Mesendoderm (in vitro differentiated cells): ENCODE measurements at regions not wholly inside any gene's neighbourhood (a gene's known extent, or its start where the extent isn't known, plus 50 kb on each side); places are given as distances from the start of the nearest gene placed in this dataset.

ENCODE experiments used
- DNase-seq: peaks from one replicate; pipeline ENCODE4 v3.0.0; 2013
- H2AK5ac ChIP-seq: 2 replicates; pipeline ENCODE4 v1.6.1; 2013; ENCODE audit warnings: low read length, inconsistent platforms
- H2BK120ac ChIP-seq: 2 replicates; pipeline ENCODE4 v1.6.1; 2013; ENCODE audit warnings: low read depth, mild to moderate bottlenecking, low read length, moderate library complexity, mixed read lengths
- H2BK15ac ChIP-seq: replicated peaks from 2 replicates; pipeline ENCODE4 v1.6.1; 2013; ENCODE audit warnings: low read depth, mild to moderate bottlenecking, moderate library complexity
- H2BK5ac ChIP-seq: 2 replicates; pipeline ENCODE4 v1.6.1; 2013; ENCODE audit warnings: low read length, inconsistent platforms
- H3K18ac ChIP-seq: 2 replicates; pipeline ENCODE4 v1.6.1; 2013; ENCODE audit warnings: mild to moderate bottlenecking, low read length, mixed read lengths
- H3K23ac ChIP-seq: one replicate; pipeline ENCODE4 v1.6.1; 2013; ENCODE audit warnings: low read length
- H3K27ac ChIP-seq: 2 replicates; pipeline ENCODE4 v1.5.1; 2013; ENCODE audit warnings: low read depth, mild to moderate bottlenecking, inconsistent platforms, low read length, moderate library complexity
- H3K27me3 ChIP-seq: 2 replicates; pipeline ENCODE4 v1.6.1; 2013; ENCODE audit warnings: low read length, control low read depth, mild to moderate bottlenecking, inconsistent platforms; ENCODE audit not compliant: insufficient read depth, poor library complexity
- H3K36me3 ChIP-seq: 2 replicates; pipeline ENCODE4 v1.6.1; 2013; ENCODE audit warnings: low read length, inconsistent platforms; ENCODE audit not compliant: control insufficient read depth, insufficient read depth
- H3K4ac ChIP-seq: one replicate; pipeline ENCODE4 v1.6.1; 2013; ENCODE audit warnings: low read depth, mild to moderate bottlenecking, low read length, moderate library complexity
- H3K4me1 ChIP-seq: 2 replicates; pipeline ENCODE4 v1.6.1; 2013; ENCODE audit warnings: low read depth, low read length, inconsistent platforms; ENCODE audit not compliant: control insufficient read depth
- H3K4me2 ChIP-seq: 2 replicates; pipeline ENCODE4 v1.6.1; 2013; ENCODE audit warnings: low read length
- H3K4me3 ChIP-seq: 2 replicates; pipeline ENCODE4 v1.5.1; 2013; ENCODE audit warnings: mild to moderate bottlenecking, low read length
- H3K56ac ChIP-seq: one replicate; pipeline ENCODE4 v1.6.1; 2013; ENCODE audit warnings: low read length
- H3K79me1 ChIP-seq: 2 replicates; pipeline ENCODE4 v1.6.1; 2013; ENCODE audit warnings: low read length, inconsistent platforms
- H3K79me2 ChIP-seq: 2 replicates; pipeline ENCODE4 v1.6.1; 2013; ENCODE audit warnings: mild to moderate bottlenecking, low read length; ENCODE audit not compliant: control insufficient read depth, insufficient read depth
- H3K9ac ChIP-seq: 2 replicates; pipeline ENCODE4 v1.6.1; 2013; ENCODE audit warnings: low read length, inconsistent platforms
- H4K5ac ChIP-seq: one replicate; pipeline ENCODE4 v1.6.1; 2013; ENCODE audit warnings: low read length
- H4K8ac ChIP-seq: one replicate; pipeline ENCODE4 v1.6.1; 2013; ENCODE audit warnings: low read depth, mild to moderate bottlenecking, control low read depth, low read length, moderate library complexity
- WGBS: extraction: QIAGEN DNeasy Blood & Tissue Kit; methylation state at CpG from one replicate; pipeline ENCODE4 v1.1.7; 2013; ENCODE audit warnings: low lambda C conversion rate, missing lambda C conversion rate; ENCODE audit not compliant: insufficient coverage; ENCODE audit errors: extremely low coverage; 5-methylcytosine and 5-hydroxymethylcytosine counted together

DNA sequence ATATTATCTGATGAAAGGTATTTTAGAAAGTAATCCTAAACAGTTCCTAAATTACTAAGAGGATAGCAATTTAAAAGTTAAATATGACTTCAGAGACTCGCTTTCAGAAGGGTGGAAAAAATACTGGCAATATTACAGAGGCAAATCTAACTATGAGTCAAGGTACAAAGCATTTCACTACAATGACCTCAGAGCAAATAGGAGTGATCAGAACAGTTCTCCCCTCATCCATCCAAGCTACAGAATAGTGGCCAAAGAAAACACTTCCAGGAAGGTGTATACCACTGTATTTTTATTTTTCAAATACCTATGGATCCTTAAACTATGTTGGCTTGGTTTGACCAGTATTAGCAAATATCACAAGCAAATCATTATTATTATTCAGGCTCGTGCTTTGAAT, 112.8 kb upstream of the ODAD2 start:
- Histone ChIP-seq H3K4me3 (no peak overlapping the region), H3K4ac (no peak overlapping the region), H2AK5ac (no peak overlapping the region), H3K23ac (no peak overlapping the region), H3K79me2 (no peaks in the 10 kb centered on the region), H3K4me1 (no peaks in the 10 kb centered on the region), H3K79me1 (no peaks in the 10 kb centered on the region), H2BK120ac (no peak overlapping the region), H3K4me2 (no peak overlapping the region), H3K27me3 (no peaks in the 10 kb centered on the region), H2BK15ac (no peak overlapping the region), H3K9ac (no peak overlapping the region), H3K56ac (no peak overlapping the region), H3K27ac (no peak overlapping the region), H4K8ac (no peak overlapping the region), H2BK5ac (no peak overlapping the region), H3K18ac (no peak overlapping the region), H3K36me3 (no peaks in the 10 kb centered on the region), H4K5ac (no peak overlapping the region)
- no CpG with 5 or more reads among the region's 2 CpGs for WGBS
- no peak for DNase-seq

GRCh38 chr10:28105561-28105960, 106.7 kb upstream of the ODAD2 start:
- Histone ChIP-seq H3K27ac (no peak overlapping the region), H3K4ac (no peak overlapping the region), H3K56ac (no peak overlapping the region), H3K9ac (no peak overlapping the region), H4K8ac (no peak overlapping the region), H3K36me3 (no peaks in the 10 kb centered on the region), H3K27me3 (no peaks in the 10 kb centered on the region), H3K79me2 (no peaks in the 10 kb centered on the region), H2BK15ac (no peak overlapping the region), H3K79me1 (no peaks in the 10 kb centered on the region), H4K5ac (no peak overlapping the region), H3K18ac (no peak overlapping the region), H2BK120ac (no peak overlapping the region), H2BK5ac (no peak overlapping the region), H3K23ac (no peak overlapping the region), H3K4me2 (no peak overlapping the region), H3K4me1 (no peaks in the 10 kb centered on the region), H3K4me3 (no peak overlapping the region), H2AK5ac (no peak overlapping the region)
- DNase-seq = no peak
- WGBS = no CpG with 5 or more reads among the region's 8 CpGs

DNA sequence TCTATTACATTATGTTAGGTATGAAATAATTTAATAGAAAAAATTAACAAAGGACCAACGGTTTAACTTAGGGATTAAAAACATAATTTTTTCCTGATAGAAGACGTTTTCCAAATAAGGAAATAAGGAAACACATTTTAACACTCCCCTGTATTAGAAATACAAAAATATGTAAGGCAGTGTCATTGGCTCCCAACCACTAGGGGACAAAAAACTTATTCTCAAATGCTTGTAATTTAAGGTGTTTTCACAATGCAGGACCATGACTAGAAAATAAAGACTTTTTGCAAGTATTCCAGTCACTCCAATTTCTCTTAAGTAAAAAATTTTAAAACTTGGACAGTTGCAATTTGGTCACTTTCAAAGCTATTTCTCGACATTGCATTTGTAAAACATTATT, 98.8 kb upstream of the ODAD2 start:
- Histone ChIP-seq H4K8ac (no peak overlapping the region), H3K4me2 (no peak overlapping the region), H2AK5ac (no peak overlapping the region), H4K5ac (no peak overlapping the region), H2BK5ac (no peak overlapping the region), H3K27ac (no peak overlapping the region), H3K79me2 (no peaks in the 10 kb centered on the region), H3K4ac (no peak overlapping the region), H2BK15ac (no peak overlapping the region), H3K4me1 (no peaks in the 10 kb centered on the region), H3K9ac (no peak overlapping the region), H3K79me1 (no peaks in the 10 kb centered on the region), H3K18ac (no peak overlapping the region), H3K36me3 (no peaks in the 10 kb centered on the region), H2BK120ac (no peak overlapping the region), H3K23ac (no peak overlapping the region), H3K4me3 (no peak overlapping the region), H3K56ac (no peak overlapping the region), H3K27me3 (no peaks in the 10 kb centered on the region)
- WGBS = no CpG with 5 or more reads among the region's 3 CpGs
- DNase-seq = no peak

GRCh38 chr10:28095791-28096378, 97.0 kb upstream of the ODAD2 start:
- no peak overlapping the region for H3K23ac ChIP-seq

GRCh38 chr10:28094121-28094520, 95.2 kb upstream of the ODAD2 start:
- H2BK5ac ChIP-seq = no peak overlapping the region
- no peak for DNase-seq
- H3K4me3 ChIP-seq = no peak overlapping the region
- H2AK5ac ChIP-seq = no peak overlapping the region
- no peak overlapping the region for H3K4ac ChIP-seq
- WGBS = no CpG with 5 or more reads among the region's 8 CpGs
- H3K36me3 ChIP-seq = no peaks in the 10 kb centered on the region
- H4K5ac ChIP-seq = no peak overlapping the region
- H3K56ac ChIP-seq = no peak overlapping the region
- no peak overlapping the region for H3K18ac ChIP-seq
- H3K79me2 ChIP-seq = no peaks in the 10 kb centered on the region
- no peaks in the 10 kb centered on the region for H3K4me1 ChIP-seq
- no peak overlapping the region for H4K8ac ChIP-seq
- H2BK120ac ChIP-seq = no peak overlapping the region
- H3K79me1 ChIP-seq = no peaks in the 10 kb centered on the region
- no peak overlapping the region for H3K23ac ChIP-seq
- no peak overlapping the region for H3K9ac ChIP-seq
- H3K27me3 ChIP-seq = no peaks in the 10 kb centered on the region
- H3K4me2 ChIP-seq = no peak overlapping the region
- H3K27ac ChIP-seq = no peak overlapping the region
- H2BK15ac ChIP-seq = no peak overlapping the region

More at GRCh38 chr10:28095791-28096378, 97.0 kb upstream of the ODAD2 start:
- no peaks in the 10 kb centered on the region for H3K36me3 ChIP-seq
- H3K79me1 ChIP-seq = no peaks in the 10 kb centered on the region
- H2BK15ac ChIP-seq = no peak overlapping the region
- no peaks in the 10 kb centered on the region for H3K27me3 ChIP-seq
- H3K79me2 ChIP-seq = no peaks in the 10 kb centered on the region
- no peak overlapping the region for H3K56ac ChIP-seq
- H2BK5ac ChIP-seq = no peak overlapping the region
- H3K9ac ChIP-seq = no peak overlapping the region
- no peak overlapping the region for H2BK120ac ChIP-seq
- no peak overlapping the region for H3K4me3 ChIP-seq
- no peak overlapping the region for H3K18ac ChIP-seq
- WGBS = no CpG with 5 or more reads among the region's 5 CpGs
- no peak overlapping the region for H4K8ac ChIP-seq
- no peak overlapping the region for H4K5ac ChIP-seq
- no peak overlapping the region for H2AK5ac ChIP-seq
- no peak for DNase-seq
- no peak overlapping the region for H3K4ac ChIP-seq
- H3K27ac ChIP-seq = no peak overlapping the region
- no peaks in the 10 kb centered on the region for H3K4me1 ChIP-seq
- H3K4me2 ChIP-seq = no peak overlapping the region

DNA sequence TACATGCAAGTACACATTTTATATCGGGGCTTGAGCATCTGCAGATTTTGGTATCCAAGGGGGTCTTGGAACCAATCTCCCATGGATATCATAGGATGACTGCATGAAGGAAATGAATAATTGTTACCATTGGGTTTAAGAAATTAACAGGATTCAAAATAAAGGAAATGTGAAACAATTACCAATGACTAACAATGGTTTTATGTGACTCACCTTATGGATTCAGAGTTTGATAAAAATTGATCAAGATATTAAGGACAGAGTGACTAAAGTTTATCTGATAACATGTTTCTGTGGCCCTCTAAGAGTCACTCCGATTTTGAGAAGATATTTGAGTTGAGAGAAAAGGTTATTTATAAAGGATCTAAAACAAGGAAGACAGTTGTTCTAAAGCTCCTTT, 93.0 kb upstream of the ODAD2 start:
- H4K8ac ChIP-seq = no peak overlapping the region
- H4K5ac ChIP-seq = no peak overlapping the region
- H3K4me3 ChIP-seq = no peak overlapping the region
- no peak overlapping the region for H3K4me2 ChIP-seq
- H3K9ac ChIP-seq = no peak overlapping the region
- H3K27me3 ChIP-seq = no peaks in the 10 kb centered on the region
- H3K4me1 ChIP-seq = no peaks in the 10 kb centered on the region
- no peak overlapping the region for H3K27ac ChIP-seq
- H3K4ac ChIP-seq = no peak overlapping the region
- no peak overlapping the region for H2BK5ac ChIP-seq
- H2AK5ac ChIP-seq = no peak overlapping the region
- H2BK120ac ChIP-seq = no peak overlapping the region
- no peak overlapping the region for H3K23ac ChIP-seq
- no peak for DNase-seq
- H3K79me1 ChIP-seq = no peaks in the 10 kb centered on the region
- no peak overlapping the region for H3K56ac ChIP-seq
- H3K36me3 ChIP-seq = no peaks in the 10 kb centered on the region
- H3K18ac ChIP-seq = no peak overlapping the region
- WGBS = no CpG with 5 or more reads among the region's 2 CpGs
- H3K79me2 ChIP-seq = no peaks in the 10 kb centered on the region
- no peak overlapping the region for H2BK15ac ChIP-seq
